Activated effector memory CD4-positive, alpha-beta T cell treated with Interleukin-2 at 50 U/mL for 16 hours (primary cell): ENCODE measurements at regions not wholly inside any gene's neighbourhood (a gene's known extent, or its start where the extent isn't known, plus 50 kb on each side); places are given as distances from the start of the nearest gene placed in this dataset.
A peak's percentile ranks its signal among the peaks of the same experiment; 100 is the strongest.

Source experiments
- DNase-seq: peaks from one replicate; pipeline ENCODE4 v3.0.0-alpha.2; 2020

DNA sequence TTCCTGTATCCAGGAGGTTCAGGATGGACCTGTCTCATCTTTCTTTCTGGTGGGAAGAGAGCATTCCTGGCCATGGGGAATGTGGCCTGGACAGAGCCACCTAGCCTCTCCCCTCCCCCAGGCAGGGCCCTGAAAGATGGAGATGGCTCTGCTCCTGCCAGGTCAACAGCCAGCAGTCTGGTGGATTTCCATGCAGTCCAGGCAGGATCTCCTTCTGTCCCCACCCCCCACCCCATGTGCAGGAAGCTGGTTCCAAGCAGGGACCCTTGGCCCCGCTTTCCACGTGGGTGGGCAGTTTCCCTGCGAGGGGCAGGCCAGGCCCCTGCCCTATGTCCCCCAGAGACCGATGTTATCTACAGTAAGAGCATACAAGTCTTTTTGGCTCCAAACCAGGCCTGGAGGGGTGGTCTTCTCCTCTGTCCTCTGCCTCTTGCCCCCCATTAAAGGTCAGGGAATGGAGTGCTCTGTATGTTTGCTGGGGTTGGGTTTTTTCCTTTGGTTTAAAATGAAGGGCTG, 240.5 kb downstream of the SEC14L1 start:
- DNase-seq: no peak

DNA sequence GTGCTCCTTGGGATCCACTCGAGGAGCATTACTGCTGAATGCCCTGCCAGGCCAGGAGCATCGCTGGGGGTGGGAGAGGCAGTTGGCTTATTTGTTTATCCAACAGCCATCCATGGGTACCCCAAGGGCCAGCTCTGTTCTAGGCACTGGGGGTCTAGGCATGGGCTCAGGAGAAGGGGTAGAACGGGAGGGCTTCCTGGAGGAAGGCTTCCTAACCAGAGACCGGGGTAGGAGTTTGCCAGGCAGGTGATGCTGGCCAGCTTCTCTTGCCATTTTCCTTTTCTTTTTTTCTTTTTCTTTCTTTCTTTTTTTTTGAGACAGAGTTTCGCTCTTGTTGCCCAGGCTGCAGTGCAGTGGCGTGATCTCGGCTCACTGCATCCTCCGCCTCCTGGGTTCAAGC, 241.0 kb downstream of the SEC14L1 start:
- no peak for DNase-seq

DNA sequence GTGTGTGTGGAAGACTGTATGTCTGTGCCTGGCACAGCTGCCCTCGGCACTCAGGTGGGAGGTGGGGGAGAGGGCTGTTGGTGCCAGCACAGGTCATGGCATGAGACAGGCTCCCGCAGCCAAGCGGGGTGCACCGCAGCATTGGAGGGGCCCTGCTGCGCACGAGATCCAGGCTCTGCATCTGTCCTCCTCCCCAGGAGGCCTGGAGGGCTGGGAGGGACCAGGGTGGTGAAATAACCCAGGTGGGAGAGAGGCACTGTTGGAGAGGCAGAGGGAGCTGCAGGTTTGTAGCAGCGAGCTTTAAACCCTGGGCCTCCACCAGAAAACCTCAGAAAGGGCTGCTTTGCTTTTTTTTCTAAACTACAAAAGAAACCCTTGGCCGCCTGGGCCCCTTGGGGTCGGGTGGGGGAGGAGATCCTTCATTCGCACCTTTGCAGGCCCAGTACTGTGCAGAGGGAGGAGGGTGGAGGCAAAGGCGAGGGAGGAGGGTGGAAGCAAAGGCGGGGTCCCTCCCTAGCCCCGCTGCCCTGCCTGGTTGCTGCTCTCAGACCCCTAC, 241.7 kb downstream of the SEC14L1 start:
- DNase-seq: peak; percentile 51

DNA sequence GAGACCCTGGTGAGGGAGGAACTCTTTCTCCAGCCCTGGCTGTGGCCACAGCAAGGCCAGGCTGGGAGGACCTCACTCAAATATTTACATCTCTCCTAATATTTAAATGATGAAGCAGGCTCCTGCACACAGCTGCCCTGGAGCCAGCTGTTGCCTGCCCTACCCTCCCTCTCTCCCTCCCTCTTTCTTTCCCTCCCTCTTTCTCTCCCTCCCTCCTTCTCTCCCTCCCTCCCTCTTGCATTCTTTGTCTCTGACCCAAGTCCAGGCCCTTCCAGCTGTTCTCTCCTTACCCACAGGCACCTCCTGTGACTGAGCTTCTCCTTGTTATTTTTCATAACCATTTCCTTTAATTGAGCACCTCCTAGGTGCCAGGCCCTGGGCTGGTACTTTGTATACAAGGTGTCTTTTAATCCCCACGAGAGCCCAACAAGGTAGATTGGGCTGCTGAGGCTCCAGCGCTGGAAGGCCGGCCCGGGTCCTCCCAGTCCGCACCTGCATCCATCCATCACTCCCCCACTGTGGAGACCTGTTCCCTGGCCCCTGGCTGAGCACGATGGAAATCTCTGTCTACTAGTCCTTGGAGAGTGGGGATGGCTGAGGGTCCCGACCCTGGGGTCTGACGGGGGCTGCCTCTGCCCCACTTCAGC, 242.3 kb downstream of the SEC14L1 start:
- no peak for DNase-seq

DNA sequence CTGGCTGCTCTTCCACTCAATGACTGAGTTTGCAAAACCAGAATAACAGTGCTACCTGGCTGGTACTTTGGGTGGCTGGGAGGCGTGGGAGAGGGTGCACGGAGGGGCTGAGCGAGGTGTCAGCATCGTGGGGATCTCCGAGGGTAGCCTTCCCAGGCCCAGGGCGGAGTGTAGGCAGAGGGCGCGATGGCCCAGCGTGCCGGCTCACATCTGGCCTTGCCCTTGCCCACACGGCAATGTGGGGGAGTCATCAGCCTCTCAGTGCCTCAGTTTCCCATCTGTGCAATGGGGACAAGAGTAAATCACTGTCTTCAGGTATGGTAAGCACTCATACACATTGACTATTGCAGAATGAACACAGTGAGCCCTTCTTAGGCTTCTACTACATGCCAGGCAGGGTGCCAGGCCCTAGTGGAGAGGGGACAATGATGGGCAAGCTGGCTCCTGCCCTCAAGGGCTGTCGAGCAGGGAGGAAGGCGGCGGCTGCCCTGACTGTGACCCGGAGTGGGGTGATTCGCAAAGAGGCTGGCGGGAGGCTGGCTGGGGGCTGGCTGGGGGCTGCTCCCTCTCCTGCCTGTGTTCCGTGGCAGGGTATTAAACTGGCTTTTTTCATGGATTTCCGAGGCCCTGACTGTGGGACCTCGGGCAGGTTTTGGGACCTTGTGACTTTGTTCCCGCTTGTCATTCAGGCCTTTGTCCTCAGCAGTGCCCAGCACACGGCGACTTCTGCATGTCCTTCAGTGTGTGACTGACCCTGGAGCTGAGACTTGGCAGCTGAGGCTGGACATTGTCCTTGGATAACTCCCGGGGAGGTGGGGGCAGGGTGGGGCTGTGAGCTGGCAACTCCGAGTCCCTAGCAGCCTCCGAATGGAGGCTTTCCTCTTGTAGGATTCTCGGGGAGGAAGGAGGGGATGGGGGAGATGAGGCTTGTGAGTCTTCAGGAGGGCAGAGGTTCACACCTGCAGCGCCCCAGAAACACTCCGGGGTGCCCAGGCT, 243.1 kb downstream of the SEC14L1 start:
- no peak for DNase-seq

DNA sequence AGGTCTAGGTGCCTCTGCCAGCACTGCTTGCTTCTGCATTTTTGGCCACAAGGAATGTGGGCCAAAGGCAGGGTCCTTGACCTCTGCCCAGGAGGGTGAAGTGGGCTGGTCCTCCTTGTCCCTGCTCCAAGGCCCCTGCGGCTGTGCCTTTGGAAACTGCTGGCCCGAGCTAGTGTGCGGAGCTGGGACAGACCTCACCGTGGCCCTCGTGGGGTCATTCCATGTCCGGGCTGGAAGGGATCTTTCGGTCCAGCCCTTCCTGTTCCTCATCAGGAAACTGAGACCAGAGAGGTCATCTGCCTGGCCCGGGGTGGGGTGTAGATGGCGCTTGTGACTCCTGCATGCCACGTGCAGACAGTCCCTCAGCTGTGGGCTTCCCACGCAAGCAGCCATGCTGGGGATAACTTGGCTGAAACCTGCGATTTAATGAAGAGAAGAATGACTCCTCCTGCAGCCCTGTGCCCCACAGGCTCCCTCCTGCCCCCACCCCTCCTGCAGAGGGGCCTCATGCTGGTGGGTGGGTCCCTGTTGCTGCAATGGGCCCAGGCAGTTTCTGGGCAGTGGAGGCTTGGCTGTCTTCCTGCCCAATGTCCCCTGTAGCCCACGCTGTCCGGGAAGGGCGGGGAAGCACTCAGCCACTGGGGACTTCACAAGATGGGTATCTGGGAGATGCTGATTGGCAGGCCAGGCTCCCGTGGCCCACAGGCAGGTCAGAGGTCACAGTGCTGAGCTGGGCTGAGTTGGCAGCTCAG, 245.2 kb downstream of the SEC14L1 start:
- no peak for DNase-seq

DNA sequence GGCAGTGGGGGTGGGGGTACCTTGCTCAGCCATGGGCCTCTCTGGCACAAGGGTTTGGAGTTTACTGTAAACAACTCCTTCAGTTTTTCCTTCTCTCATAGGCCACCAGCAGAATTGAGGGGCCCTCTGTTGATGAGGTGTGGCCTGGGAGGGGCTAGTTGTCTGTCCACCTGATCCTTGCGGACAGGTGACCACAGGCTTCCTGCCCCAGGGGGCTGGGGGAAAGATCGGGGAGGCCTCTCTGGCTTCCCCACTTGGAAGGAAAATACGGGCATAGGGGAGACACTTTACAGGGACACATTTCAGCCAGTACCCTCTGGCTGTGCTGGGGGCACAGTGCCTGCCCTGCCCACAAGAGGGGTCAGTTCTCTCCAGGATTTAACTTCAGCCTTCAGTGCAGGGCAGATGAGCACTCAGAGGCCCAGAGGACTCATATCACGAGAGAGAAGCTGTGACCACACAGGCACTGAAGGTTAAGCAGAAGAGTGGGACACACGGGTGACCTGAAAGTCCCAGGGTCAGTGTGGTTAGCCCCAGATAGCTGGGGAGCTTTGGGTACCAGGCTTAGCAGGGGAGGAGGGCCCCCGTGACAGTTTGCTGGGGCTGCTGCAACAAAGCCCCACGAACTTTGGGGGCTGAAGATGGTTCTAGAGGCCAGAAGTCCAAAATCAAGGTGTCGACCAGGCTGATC, 245.9 kb downstream of the SEC14L1 start:
- no peak for DNase-seq

DNA sequence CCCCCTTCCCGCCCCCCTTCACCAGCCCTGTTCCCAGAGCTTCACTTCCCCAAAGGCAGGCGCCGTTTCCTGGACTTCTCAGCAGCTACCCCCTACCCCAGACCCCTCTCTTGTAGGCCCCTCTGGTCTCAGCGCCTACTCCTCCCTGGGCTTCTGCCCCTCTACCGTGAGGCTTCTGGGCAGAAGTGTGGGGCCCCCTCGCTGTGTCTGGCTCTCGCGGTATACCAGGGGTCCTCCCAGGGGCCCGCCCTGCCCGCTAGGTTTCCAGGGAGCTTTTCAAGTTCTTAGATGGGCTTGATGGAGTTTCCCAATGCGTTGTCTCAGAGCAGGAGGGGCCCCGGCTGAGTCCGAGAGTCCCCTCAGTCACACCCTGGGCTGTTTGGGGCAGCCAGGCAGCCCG, 247.1 kb downstream of the SEC14L1 start:
- no peak for DNase-seq

DNA sequence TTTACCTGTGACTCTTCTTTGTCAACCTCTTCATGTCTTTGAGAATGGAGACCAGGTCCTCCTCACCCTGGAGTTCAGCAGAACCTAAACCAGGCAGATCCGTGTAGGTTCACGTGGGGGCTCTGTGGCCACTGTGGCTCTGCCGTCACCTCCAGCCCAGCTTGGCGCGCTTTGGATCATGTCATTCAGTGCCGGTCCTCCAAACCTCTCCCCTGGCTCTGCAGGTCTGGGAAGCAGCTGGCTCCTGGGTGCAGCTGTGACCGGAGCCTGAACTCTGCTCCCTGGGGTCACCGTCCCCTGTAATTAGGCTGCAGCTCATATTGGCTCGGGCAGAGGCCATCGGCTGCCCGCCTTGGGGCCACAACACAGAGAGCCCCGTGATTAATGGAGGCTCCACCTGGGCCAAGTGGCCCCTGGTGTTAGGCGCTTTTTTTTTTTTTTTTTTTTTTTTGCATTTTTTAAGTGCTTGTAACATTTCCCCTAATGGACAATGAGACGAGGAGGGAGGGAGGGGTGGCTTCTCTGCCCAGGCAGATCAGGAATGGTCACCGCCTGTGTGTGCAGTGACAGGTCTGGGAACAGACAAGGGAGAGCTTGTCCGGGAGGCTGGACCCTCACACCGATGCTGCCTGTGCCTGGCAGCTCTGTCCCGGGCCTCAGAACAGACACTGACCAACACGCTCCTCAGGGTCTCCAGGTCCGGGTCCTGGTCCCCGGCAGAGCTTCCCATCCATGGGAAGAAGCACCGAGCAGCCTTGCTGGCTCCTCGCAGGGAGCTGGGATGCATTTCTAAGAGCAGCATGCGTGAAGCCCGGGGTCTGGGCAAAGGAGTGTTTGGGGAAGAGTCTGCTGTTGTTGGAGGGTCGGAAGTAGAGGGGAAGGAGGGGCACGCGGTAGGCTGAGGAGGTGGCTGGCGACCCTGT, 247.9 kb downstream of the SEC14L1 start:
- no peak for DNase-seq

DNA sequence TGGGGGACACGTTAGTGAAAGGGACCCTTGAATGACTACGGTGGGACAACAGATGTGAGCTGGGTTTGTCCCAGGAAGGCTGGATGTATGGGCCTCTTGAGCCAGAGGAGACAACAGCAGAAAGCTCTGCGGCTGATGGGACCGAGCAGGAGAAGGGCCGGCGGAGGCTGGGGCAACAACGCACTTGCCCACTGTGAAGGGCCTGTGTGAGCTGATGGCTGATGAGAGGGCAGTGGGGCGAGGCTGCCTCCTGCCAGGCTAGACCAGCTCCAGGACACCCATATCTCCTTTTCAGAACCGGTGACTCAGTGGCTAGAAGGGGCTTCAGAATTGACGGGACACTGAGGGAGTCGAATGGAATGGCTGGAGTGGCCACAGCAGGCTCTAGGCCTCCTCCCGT, 250.1 kb downstream of the SEC14L1 start:
- no peak for DNase-seq

DNA sequence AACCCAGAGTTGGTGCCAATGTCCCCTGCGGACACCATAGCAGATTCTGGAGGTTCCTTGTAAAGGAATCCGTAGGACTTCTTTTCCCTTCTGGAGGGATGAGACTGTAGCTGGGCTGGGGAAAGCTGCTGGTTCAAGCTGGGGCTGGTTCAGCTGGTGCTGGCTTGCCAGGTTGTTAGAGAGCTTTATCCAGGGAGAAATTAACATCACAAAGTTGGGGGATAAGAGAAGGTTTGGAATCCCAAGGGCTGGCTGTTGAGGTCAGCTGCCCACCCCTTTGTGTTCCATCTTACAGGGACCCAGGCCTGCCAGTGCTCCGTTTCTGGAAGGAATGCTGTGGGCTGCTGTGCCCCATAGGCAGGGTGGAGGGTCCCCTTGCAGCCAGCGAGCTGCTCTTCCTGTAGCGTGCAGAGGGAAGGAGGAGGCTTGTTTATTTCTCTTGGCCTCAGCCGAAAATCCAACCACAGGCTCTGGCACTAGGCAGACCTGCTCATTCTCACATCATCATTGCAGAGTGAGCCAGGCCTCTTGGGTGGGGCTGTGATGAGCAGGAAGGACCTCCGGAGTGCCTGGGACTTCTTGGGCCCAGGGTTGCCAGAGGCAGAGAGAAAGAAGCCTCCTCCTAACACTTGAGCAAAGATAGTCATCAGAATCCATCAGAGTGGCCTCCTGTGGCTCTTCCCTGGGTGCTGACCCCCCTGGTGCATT, 251.1 kb downstream of the SEC14L1 start:
- DNase-seq: peak; percentile 71

DNA sequence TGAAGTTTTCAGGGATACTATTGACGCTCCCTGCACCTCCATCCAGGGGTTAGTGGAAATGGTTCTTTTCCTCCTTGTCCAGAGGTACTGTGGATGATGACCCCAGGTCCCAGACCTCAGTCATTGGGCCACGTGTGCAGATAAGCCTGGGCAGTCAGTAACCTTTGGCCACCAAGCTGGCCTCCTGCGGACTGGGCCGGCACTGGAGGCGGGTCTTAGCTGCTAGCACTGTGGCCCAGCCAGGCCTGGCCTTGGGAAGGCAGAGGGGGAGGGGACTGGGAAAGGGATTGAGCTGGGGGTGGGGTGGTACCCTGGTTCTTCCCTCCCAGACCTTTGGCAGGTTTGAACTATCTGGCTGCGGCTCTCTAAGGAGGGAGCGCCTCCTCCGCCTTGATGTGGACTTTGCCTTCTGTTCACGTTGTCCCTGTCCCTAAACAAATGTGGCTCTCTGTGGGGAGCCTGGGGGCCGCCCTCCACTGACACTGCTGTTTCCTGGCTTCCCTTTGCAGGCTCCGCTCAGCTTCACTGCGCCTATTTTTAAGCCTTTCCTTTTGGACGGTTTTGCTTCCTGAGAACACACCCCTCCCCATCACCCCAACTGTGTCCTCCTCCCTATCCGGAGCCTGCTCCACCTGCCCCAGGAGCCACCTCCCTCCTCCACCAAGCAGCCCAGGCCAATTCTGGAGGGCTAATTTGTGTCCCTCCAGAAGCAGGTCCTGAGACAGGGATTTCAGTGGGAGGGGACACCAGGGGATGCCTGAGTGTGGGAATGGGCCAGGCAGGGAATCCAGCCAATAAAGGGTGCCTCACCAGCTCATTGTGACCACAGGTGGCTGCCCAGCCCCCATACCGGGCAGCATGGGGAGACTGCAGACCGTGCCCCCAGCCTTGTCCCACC, 251.9 kb downstream of the SEC14L1 start:
- DNase-seq: no peak

DNA sequence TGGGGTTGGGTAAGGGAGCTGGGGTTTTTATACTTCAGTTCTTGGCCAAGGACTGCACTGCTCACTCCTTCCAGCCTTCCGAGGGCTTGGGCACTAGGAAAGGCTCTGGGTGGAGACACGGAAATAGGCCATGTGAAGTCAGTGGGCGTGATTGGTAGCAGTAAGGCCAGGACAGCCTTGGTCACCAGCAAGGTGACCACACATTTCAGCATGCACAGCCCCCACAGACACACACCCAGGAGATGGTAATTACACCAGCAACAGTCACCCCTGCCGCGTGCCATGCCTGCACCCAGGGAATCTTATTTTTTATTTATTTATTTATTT, 252.5 kb downstream of the SEC14L1 start:
- DNase-seq: no peak

DNA sequence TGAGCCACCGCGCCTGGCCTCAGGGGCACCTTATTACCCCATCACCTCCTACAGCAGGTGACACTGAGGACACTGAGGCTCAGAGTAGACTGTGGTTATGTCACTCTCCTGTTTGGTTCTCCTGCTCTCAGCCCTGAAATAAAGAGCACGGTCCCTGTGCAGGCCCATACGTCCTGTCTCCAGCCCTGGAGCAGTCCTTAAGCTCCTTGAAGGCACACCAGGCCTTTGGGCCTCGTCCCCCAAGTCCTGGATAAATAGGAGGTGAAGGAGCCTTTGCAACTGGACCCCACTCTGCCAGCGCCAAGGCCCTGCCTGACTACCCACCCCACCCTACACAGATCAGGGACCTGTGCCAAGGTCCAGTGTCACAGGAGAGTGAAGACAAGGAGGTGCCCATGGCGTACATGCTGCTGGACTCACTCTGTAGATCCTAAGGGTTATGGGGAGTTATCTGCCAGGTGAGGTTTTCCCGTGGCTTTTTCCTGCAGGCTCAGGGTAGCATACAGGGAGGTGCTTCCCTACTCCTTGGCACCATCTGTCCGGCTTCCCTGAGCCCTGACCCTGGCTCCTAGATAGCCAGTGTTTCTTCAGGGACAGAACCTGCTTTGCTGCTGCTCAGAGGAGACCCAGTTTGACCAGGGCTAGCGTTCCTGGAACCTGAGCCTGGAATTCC, 253.2 kb downstream of the SEC14L1 start:
- DNase-seq: no peak

DNA sequence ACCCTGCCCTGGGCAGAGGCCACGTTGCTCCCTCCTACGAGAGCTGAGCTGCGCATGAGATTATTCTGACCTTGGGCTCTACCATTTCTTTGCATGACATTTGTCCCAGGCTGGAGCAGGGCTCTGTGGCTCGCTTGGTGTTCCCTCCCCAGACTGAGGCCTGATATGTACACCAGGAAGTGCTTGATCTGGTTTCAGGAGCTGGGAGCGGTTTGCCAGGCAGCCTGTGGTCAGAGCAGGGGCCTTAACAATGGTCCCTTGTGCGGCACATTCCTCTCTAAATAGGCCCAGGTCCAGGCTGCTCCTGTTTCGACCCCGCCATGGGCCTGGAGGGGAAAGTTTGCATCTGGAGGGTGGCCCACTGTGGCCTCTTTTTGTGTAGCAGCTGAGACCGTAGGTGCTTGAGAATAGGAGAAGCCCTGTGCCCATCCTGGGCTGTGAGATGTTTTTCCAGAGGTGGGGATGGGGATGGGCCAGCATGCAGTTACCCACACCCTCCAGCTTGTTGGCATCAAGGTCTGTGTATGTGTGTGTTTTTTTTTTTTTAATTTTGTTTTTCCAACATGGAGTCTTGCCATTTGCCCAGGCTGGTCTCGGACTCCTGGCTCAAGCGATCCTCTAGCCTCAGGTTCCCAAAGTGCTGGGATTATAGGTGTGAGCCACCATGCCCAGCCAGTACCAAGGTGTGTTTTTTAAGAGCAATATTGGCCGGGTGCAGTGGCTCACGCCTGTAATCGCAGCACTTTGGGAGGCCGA, 253.9 kb downstream of the SEC14L1 start:
- DNase-seq: no peak

DNA sequence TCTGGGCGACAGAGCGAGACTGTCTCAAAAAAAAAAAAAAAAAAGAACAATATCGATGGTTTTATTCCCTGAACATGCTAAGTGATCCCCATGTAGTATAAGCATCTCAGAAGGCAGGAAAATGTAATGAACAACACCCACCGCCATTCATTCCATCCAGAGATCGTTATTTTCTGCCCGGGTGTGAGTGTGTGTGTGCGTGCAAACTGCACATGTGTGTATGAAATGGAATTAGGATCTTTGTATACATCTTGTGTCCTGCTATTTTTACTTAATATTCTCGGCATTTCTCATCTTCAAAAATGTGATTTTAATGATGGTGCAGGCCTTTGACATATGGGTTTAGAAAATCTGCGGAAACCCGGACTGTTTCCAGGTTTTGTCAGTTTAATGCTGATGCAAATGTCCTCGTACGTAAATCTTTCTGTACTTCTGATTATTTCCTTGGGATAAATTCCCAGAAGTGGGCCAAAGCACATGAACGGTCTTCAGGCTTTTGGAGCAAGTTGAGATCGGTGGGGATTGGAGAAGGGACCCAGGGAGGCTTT, 254.8 kb downstream of the SEC14L1 start:
- no peak for DNase-seq

DNA sequence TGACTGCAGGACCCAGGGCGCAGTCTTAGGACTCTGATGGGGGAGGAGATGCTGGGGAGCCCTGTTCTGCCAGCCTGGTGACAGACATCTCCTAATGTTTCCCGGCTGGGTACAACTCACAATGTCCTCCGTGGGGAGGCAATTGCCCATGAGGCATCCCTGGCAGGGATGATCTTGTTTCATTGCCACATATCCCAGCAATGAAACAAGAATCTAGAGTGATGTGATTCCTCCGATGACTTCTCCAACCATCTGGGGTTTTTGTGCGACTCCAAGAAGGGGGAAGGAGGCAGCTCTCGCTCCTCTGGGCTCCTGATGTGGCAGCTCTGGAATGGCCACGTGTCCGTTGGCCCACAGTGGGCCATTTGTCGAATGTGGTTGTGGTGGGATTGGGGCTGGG, 255.8 kb downstream of the SEC14L1 start:
- no peak for DNase-seq

DNA sequence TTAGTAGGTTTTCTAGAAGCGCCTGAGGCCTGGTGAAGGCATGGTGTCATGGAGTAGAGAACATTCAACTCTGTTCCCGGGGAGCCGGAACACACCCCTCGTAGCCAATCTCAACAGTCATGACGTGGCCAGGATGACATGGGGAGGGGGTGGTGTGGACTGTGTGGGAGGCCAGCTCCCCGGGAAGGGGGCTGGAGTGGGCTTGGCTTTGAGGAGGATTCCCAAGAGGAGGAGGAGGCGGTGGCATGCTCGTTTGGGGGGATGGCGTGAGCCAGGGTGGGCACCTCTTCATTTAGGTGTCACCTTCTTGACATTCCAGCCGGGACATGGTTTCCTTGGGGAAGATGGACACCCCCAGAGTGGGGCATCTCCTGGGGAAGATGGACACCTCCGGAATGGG, 257.5 kb downstream of the SEC14L1 start:
- DNase-seq: no peak
